PC-9 (cell line): ENCODE measurements at regions not wholly inside any gene's neighbourhood (a gene's known extent, or its start where the extent isn't known, plus 50 kb on each side); places are given as distances from the start of the nearest gene placed in this dataset.

Experiments used
- EZH2 ChIP-seq: fragments of 200-600 bp; sonication (generic); IDR thresholded peaks from 2 replicates; pipeline ENCODE4 v1.8.0; 2017; ENCODE audit warnings: antibody characterized with exemption, low read depth
- TF ChIP-seq, protein P1 (sequence below): fragments of 200-600 bp; sonication (generic); conservative IDR thresholded peaks from 2 replicates; pipeline ENCODE4 v1.6.1; 2017; ENCODE audit warnings: mixed run types, antibody characterized with exemption, mild to moderate bottlenecking, moderate library complexity

DNA sequence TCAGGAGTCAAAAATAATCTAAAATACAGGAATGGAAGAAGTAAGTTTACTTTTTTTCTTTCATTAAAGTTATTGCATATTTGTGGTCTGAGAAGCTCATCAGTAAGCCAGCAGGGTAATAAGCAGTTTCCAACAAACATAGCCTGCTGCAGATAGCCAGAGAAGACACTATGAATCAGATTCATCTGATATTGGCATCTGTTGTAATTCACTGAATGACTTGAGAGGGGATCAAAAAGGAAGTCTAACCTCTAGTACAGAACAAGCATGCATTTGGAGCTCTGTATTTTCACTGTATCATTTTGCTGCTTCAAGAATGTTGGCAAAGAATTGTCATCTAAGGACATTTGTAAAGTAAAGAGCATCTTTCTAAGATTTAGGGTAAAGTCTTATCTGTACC, 53.8 kb upstream of the UFL1 start:
- TF ChIP-seq, protein P1, sequence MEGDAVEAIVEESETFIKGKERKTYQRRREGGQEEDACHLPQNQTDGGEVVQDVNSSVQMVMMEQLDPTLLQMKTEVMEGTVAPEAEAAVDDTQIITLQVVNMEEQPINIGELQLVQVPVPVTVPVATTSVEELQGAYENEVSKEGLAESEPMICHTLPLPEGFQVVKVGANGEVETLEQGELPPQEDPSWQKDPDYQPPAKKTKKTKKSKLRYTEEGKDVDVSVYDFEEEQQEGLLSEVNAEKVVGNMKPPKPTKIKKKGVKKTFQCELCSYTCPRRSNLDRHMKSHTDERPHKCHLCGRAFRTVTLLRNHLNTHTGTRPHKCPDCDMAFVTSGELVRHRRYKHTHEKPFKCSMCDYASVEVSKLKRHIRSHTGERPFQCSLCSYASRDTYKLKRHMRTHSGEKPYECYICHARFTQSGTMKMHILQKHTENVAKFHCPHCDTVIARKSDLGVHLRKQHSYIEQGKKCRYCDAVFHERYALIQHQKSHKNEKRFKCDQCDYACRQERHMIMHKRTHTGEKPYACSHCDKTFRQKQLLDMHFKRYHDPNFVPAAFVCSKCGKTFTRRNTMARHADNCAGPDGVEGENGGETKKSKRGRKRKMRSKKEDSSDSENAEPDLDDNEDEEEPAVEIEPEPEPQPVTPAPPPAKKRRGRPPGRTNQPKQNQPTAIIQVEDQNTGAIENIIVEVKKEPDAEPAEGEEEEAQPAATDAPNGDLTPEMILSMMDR = no peak
- TF ChIP-seq EZH2 = no peak
